ENCODE measurements at regions not wholly inside any gene's neighbourhood (a gene's known extent, or its start where the extent isn't known, plus 50 kb on each side); places are given as distances from the start of the nearest gene placed in this dataset.
A peak's percentile ranks its signal among the peaks of the same experiment; 100 is the strongest.
"Not testable (repeated sequence)": the region's sequence is repeated elsewhere in the genome, so short reads cannot be mapped to it uniquely, and the experiment has no call there.

DNA sequence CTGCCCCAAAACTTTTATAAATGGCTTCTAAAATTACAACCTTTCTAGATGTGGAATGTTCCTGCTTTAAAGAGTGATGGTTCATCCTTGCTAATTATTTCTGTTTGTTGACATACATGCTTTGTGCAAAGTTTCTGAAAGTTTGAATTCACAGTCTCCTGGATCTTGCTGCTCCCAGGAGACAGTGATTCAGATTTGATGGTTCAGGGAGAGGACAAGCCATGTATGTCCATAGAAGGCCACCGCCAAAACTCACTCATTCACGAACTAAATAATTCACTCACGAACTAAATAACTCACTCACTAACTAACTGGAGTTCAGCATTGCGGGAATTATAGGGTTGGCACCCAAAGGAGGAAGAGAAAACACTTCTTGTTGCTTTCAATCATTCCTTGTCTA is 416.5 kb upstream of the ZEB2 start:
- DNase-seq (ENCODE audit: low read depth in 2 of 2), result no peak

DNA sequence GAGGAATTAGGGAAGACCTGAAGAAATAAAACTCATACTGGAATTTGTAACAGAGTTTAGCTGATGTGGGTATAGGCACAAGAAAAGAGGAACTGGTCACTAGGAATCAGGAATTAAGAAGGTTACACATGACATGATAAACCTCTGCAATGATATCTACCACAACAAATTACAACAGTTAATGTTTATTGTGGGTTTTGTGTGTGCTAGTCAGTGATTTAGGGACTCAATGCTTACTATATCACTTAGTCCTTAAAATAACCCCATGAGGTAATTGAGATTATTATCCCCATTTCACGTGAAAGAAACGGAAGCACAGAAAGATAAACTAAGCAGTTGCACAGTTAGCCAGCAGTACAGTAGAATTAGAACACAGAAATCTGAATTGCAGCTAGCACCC is 415.8 kb upstream of the ZEB2 start:
- no peak for DNase-seq (ENCODE audit: low read depth in 2 of 2)

DNA sequence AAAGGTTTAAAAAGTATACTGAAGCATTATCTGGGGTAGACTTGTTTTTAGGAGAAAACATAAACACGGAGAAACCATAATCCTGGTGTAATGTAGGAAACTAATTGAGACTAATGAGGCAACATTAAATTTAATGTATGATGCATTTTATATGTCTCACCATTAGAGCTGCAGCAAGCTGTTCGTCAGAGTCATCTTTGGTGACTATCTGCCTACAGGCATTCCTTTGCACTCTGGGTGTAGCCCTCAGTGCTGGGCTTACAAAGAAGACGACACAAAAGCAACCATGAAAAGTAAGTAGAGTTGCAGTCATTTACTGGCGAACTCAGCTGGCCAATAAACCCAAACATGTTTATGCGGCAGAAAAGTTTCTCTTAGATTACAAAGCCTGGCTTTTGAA is 415.3 kb upstream of the ZEB2 start:
- no peak for DNase-seq (ENCODE audit: low read depth in 2 of 2)

DNA sequence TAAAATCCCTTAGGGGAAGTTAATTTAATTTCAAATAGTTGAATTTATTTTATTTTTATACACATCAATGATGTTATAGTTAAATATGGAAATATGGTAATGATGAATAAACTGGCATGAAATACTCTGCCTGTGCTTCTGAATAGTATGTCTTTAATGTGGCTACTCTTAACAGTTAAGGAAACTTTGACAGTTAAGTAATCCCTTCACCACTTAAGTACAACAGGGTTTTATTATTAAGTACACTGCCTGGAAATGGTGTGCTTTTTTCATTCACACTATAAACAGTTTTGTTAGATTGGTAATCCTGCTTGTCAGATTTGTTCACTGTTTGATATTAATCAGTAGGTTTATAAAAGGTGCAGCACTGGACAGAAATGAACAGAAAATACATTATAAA is 412.0 kb upstream of the ZEB2 start:
- no peak for DNase-seq (ENCODE audit: low read depth in 2 of 2)

DNA sequence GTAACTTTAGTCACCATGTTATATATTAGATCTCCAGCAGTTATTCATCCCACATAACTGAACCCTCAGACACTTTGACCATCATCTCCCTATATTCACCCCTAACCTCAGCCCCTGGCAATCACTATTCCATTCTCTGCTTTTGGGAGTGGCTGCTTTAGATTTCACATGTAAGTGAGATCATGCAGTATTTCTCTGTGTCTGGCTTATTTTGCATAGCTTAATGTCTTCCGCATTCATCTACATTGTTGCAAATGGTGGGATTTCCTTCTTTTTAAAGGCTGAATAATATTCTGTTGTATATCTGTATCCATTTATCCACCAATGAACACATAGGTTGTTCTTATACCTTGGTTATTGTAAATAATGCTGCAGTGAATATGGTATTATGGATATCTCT is 411.6 kb upstream of the ZEB2 start:
- DNase-seq (ENCODE audit: low read depth in 2 of 2), result no peak

DNA sequence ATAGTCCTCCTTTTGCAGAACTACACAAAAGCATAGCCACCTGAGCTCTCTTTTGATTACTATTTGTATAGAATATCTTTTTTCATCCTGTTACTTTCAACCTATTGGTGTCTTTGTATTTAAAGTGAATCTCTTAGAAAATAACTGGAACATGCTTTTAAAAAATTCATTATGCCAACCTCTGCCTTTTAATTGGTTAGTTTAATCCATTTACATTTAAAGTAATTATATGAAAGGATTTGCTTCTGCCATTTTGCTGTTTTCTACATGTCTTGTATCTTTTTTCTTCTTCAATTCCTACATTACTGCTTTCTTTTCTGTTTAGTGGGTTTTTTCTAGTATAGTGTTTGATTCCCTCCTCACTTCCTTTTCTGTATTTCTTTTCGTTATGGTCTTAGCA is 407.5 kb upstream of the ZEB2 start:
- DNase-seq (ENCODE audit: low read depth in 2 of 2), result no peak

DNA sequence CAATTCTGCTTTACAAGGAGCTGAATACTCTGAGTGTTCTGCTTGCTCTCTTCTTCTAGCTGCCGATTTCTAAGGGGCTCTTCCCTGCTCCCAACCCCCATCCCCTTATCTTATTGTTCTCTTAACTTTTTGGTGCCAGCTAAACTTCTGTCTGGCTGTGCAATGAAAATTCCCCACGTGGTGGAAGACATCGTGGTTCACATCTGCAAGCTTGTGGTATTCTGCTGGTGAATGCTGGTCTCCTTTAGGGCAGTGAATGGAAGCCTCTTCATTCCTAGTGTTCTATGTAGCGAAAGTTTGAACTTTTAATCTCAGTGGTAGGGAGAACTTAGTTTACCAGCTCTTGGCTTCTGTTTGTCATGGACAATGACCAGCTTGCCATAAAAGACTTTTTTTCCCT is 406.0 kb upstream of the ZEB2 start:
- no peak for DNase-seq (ENCODE audit: low read depth in 2 of 2)

DNA sequence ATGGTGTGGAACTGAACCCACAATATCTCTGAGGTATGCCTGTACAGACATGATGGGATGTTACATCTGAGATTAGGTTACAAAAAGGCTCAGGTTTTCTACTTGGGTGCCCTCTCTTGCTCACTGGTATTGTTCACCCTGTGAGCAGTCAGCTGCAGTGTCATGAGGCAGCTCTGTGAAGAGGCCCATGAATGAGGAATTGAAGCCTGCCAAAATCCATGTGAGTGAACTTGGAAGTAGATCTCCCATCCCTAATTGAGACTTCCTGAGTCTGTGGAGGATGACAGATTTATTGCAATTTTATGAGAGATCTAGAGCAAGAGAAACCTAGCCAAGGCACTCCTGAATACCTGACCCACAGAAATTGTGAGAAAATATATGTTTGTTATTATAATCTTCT is 404.9 kb upstream of the ZEB2 start:
- DNase-seq (ENCODE audit: low read depth in 2 of 2), result peak in 1 of 2 donors; percentile 15

DNA sequence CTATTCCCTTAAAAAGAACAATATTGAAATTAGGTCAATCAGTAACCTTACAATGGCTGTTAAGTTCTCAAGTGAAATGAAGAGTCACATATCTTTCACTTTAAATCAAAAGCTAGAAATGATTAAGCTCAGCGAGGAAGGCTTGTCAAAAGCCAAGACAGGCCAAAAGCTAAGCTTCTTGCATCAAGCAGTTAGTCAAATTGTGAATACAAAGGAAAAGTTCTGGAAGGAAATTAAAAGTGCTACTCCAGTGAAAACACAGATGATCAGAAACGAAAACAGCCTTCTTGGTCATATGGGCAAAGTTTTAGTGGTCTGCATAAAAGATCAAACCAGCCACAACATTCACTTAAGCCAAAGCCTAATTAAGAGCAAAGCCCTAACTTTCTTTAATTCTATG is 402.6 kb upstream of the ZEB2 start:
- no peak for DNase-seq (ENCODE audit: low read depth in 2 of 2)

DNA sequence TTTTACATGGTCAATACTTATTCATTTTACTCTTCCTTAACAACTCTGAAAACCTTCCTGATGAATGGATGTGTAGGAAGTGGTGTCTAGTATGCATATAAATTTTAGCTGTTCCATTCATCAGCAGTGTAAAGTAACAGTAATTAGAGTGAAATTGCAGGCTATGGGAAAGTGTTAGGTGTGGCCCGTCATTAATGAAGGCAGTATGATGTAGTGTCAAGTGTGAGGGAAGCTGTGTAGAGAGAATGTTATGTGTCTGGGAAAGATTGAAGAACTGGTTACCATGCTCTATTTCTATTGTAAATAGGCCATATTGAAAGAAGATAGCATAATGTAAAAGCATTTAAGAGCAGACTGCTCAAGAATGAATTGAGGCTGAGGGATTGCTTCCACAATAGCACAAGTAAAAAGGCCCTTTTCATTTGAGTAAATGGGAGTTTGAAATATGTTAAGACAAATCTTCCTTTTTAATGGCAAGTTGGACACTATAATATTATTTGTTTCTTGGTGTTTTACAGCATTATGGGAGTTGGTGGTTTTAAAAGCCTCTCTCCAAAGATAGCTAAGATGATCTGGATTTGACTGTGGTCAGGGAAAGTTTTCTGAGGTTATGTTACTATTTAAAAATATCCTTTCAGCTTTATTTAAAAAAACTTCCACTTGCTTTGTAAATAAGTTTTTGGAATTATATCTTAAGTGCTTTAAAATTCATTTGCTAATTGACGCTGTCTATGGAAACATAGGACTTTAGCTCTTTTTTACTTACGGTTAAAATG is 401.0 kb upstream of the ZEB2 start:
- no peak for DNase-seq (ENCODE audit: low read depth in 2 of 2)

DNA sequence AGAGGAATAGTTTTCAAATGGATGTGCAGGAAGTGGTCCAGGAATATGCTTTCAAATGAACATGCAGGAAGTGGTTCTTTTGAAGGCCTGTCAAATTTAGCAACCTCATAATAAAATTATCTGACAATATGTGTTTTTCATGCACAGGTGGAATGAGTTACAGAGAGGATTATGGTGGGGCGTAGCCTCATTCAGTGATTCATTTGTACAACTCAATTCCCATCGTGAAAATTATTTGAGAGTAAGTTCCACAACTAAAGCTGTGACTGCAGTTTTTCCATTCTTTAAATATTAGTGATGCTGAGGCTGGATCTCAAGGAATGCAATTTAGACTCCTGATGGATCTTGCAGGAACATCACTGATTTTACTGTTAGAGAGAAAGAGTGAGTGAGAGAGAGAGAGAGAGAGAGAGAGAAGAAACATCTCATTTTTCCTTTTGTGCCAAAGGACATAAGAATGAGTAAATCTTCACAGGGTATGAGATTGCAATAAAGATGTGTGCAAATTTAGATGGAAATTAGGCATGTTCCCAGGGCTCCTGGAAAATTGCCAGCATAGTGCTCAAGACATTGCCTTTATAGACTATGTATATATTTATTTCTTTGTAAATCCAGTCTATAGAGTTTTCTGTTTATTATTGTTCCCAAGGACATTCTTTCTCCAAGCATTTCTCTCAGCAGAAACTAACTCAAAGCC is 394.9 kb upstream of the ZEB2 start:
- DNase-seq (ENCODE audit: low read depth in 2 of 2), result no peak

DNA sequence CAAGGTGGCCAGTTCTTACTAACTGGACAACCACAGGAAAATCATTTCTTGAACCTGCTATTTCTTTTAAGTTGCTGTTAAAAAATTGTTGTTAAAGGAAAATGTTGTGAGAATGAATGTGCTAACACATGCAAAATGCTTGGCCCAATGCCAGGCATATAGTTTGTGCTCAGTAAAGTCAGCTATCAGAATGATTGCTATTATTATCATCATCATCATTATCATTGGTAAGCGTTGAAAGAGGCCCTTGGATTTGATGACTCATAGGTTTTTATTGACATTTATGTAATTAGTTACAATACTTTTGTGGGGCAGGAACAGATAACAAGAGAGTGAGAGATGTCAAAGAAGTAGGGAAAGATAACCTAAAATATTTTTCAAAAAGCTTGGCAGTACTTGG is 394.2 kb upstream of the ZEB2 start:
- no peak for DNase-seq (ENCODE audit: low read depth in 2 of 2)

DNA sequence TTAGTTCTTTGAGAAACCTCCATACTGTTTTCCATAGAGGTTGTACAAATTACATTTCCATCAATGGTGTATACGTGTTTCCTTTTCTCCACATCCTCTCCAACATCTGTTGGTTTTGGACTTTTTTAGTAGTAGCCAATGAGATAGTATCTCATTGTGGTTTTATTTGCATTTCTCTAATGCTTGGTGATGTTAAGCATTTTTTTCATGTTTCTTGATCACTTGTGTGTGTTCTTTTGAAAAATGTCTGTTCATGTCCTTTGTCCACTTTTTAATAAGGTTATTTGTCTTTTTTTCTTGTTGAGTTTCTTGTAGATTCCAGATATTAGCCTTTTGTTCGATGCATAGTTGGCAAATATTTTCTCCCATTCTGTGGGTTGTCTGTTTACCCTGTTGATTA is 392.3 kb upstream of the ZEB2 start:
- DNase-seq (ENCODE audit: low read depth in 2 of 2), result no peak

DNA sequence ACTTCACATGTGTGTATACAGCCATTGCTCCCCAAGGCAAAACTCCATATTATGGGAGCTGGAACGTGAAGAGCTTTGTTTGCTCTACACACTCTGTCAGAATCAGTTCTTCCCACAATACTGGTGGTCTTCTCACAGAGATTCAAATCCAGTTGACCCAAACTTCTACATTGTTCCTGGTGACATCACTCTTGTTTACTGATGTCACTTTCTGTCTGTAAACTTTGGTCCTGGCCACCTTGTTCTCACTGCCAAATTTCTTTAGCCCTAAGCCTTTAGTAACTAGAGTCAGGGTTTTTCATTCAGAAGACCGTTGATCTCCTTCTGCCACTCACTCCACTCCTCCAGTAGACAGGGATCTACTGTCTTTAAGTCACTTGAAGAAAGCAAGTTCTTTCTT is 386.0 kb upstream of the ZEB2 start:
- no peak for DNase-seq (ENCODE audit: low read depth in 2 of 2)

DNA sequence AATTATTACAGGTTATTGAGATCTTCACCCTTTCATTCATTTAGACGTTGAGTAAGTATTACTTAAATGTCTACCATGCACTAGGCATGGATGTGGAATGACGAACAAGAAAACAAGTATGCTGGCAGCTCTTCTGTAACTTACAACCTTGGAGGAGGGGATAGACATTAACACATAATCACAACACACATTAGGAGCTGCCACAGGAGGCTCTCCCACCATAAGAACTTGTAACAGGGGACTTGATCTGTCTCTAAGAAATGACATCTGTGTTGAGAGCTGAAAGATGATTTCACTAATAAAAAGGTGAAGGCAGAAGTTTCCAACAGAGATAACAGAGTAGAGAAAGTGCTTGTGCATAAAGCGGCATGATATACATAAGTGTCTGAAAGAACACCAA is 384.7 kb upstream of the ZEB2 start:
- DNase-seq (ENCODE audit: low read depth in 2 of 2), result no peak

DNA sequence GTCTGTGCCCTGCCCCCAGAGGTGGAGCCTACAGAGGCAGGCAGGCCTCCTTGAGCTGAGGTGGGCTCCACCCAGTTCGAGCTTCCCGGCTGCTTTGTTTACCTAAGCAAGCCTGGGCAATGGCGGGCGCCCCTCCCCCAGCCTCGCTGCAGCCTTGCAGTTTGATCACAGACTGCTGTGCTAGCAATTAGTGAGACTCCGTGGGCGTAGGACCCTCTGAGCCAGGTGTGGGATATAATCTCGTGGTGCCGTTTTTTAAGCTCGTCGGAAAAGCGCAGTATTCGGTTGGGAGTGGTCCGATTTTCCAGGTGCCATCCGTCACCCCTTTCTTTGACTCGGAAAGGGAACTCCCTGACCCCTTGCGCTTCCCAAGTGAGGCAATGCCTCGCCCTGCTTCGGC is 383.1 kb upstream of the ZEB2 start:
- DNase-seq (ENCODE audit: low read depth in 2 of 2), result not testable (repeated sequence)

DNA sequence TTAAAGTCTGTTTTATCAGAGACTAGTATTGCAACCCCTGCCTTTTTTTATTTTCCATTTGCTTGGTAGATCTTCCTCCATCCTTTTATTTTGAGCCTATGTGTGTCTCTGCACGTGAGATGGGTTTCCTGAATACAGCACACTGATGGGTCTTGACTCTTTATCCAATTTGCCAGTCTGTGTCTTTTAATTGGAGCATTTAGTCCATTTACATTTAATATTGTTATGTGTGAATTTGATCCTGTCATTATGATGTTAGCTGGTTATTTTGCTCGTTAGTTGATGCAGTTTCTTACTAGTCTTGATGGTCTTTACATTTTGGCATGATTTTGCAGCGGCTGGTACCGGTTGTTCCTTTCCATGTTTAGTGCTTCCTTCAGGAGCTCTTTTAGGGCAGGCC is 381.5 kb upstream of the ZEB2 start:
- not testable (repeated sequence) for DNase-seq (ENCODE audit: low read depth in 2 of 2)

DNA sequence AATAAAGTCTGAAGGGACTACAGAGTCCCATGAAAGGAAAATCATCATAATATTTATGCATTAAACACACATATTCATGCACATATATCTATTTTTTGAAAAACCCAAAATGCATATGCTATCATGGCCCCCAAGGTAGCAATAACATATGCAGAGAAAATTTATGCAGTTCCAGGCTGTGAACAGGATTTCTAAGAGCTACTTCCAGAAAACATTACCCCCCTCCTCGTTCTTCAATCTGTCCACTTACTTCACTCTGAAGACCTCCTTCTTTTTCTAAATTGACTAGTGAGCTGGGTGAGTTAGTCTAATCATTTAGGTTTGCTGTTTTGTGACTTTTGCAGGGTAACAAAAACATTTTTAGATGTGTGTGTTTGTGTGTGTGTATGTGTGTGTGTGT is 376.4 kb upstream of the ZEB2 start:
- DNase-seq (ENCODE audit: low read depth in 2 of 2), result no peak

DNA sequence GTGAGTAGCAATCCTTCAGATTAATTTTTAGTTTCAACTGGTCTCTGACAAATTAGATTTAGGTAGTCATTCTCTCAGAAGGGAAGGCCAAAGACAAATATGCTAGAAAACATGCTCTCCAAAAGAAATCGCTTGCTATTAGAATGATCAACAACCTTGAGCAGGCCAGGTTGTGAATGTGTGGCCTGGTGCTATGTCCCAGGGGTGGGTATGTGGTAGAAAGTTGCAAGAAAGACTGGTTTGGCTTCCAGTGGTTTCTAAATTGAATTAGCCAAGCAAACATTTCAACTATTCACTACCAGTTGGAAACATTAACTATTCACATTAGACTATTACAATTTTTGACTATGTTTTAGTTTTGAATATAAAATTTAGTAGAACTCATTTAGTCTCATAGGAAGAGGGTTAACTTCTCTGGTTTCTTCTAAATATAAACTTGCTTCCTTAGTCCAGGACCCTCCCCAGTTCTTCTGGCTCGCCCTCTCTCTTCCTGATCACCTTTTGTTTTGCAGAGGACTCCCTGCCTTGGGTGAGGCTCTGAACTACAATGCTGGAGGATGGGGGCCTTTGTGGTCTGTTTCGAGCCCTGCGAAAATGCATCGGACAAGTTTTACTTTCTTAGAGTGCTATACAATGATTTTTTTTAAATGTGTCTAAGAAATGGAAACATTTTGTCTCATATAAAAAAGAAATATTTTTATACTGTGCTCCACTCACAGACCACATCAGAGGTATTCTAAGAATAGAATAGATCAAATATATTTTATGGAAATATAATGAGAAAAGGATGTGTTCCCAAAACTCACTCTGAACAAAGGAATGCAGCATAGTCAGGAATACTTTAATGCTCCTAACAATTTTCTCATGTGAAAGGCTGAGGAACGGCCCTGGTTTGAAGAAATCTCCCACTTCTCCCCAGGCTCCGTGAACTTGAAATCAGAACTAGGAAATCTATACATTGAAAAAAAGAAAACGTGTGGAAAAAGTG is 375.0 kb upstream of the ZEB2 start:
- DNase-seq (ENCODE audit: low read depth in 2 of 2), result no peak

DNA sequence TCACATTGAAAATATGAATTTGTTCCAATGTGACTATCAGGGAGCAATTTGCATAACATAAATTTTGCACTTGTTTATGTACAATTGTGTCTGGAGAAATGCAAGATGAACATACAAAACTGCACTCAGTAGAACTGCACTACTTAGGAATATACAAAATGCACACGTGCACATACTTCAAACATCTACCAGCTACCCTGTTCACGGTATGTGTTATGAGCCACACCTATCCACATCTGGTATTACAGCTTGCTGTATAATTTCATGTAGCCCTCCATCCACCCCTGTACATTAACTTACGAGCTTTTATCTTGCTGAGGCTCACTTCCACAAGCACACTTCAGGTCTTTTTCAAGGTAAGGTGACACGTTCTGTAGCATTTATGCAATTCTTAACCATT is 373.5 kb upstream of the ZEB2 start:
- DNase-seq (ENCODE audit: low read depth in 2 of 2), result no peak

DNA sequence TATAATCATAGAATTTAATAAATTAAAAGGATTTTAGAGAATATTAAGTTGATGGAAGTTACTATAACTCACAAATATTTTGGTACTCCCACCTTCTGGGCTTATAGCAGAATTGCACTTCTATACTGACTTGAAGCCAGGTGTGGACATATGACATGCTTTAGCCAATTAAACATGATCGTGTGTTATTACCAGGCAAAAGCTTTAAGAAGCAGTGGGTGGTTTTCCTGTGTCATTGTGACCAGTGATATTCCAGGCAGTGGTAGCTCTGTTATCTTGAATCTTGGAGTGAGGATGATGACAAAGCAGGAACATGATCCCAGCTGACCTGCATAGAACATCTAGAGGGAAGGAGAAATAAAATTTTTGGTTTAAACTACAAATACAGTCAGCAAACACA is 370.9 kb upstream of the ZEB2 start:
- DNase-seq (ENCODE audit: low read depth in 2 of 2), result peak; percentile 47 to 50

DNA sequence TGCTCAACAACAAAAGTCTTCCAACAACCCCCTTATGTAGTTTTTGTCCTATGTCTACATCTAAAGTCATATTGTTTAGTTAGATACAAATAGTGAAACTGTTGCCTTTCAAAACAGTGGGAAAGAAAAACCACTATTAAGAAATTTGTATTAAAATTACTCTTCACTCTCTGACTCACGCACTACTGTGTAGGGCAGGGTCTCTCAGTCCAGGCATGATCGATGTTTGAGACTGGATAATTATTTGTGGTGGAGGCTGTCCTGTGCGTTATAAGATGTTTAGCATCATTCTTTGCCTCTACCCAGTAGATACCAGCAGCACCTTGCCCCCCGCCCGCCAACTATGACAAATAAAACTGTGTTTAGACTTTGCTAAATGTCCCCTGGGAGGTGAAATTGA is 369.4 kb upstream of the ZEB2 start:
- DNase-seq (ENCODE audit: low read depth in 2 of 2), result no peak

Measured in lung microvascular endothelial cell (primary cell).